ENCODE measurements at regions not wholly inside any gene's neighbourhood (a gene's known extent, or its start where the extent isn't known, plus 50 kb on each side); places are given as distances from the start of the nearest gene placed in this dataset.

- DNase-seq, result no peak
These were observed 221.1 kb downstream of the INSIG2 start for GRCh38 chr2:118309257-118309945.

- DNase-seq, result no peak
These were observed 219.6 kb downstream of the INSIG2 start for GRCh38 chr2:118307864-118308263.

DNA sequence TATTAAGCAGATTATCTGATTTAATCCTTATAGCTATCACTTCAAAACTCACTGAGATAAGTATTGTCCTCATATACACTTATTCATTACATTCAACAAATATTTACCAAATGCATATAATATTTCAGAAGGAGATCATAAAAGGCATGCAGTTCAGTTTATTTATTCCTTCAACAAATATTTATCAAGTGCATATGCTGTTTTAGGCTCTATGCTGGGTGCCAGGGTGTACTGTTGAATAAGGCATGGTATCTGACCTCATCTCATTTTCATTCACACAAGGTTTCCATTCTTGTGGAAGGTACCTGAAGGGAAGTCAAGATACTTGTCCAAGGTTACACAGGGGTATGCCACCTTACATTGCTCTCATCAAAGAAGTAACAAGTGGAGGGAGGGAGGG lies 213.0 kb downstream of the INSIG2 start:
- DNase-seq, result no peak

DNA sequence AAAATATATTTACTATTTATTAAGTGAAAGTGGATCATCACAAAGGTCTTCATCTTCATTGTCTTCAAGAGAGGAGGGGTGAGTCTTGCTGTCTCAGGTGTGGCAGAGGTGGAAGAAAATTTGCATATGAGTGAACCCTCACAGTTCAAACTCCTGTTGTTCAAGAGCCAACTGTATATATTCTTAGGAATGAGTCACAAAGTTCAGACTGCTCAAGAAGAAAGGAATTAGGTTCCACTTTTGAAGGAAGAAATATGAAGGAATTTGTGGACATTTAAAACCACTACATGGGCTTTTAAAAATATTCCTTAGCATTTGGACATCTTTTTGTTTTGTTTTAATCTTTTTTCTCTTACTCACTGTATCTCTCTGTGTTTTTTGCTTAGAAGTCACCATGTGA lies 212.6 kb downstream of the INSIG2 start:
- no peak for DNase-seq

- no peak for DNase-seq
These were observed 208.4 kb downstream of the INSIG2 start for GRCh38 chr2:118296663-118297062.

DNA sequence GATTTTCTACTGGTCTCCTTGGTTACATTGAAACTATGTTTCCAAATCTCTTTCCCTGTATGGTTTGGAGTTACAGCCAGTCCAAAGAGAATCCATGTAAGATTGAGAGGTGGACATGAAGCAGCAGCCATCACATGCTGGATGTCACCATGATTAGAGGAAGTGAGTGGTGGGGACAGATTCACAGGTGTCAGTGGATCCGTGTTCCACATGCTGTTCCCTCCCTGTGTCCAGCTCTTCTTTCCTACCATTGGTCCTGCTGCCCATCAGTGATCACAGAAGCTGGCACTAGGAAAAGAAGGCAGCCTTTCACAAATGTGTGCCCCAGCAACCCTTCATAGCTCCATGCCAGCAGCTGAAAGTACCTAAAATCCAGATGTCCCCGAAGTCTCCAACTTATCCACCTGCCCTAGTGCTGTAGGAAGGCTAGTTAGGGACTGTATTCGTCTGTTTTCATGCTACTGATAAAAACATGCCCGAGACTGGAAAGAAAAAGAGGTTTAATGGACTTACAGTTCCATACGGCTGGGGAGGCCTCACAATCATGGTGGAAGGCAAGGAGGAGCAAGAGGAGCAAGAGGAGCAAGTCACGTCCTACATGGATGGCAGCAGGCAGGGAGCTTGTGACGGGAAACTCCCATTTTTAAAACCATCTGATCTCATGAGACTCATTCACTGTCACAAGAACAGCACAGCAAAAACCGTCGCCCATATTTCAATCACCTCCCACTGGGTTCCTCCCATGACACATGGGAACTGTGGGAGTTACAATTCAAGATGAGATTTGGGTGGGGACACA lies 207.5 kb downstream of the INSIG2 start:
- DNase-seq, result no peak

DNA sequence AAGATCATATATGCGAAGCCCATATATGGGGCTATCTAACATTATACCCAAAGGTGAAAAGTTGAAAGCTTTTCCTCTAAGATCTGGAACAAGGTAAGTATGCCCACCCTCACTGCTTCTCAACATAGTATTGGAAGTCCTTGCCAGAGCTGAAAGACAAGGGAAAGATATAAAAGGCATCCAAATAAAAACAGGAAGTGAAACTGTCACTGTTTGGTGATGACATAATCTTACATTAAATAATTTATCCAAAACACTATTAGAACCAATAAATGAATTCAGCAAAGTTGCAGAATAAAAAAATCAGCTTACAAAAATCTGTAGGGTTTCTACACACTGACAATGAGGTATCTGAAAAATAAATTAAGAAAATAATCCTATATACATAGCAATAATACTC lies 205.8 kb downstream of the INSIG2 start:
- DNase-seq, result no peak

GRCh38 chr2:118292991-118293390 lies 204.7 kb downstream of the INSIG2 start:
- DNase-seq, result no peak

DNA sequence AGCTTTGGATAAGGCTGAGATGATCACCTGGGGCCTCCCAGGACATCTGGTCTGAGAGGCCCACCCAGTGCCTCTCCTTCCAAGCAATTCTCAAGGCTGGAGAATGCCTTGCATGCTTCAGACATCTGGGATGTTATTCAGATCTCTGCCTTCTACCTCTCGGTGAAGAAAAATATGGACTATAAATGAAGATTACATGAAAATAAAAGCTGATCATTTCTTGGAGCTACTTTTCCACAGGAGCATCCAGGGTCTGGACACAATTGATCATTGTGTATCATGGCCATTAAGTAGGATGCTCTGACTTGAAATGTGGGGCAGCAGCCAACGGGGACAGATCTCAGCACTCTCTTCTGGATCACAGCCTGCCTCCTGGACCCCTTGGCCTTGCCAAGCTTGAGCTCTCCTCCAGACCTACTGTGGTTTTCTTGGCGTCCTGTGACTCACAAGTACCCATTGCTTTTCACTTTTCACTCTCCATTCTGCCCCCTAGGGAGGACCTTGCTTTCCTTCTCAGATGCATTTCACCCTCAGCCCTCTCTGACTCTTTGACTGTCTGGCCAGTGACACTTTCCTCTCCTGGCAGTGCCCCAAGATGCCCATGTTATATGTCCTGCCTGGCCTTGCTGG lies 203.1 kb downstream of the INSIG2 start:
- DNase-seq, result no peak

DNA sequence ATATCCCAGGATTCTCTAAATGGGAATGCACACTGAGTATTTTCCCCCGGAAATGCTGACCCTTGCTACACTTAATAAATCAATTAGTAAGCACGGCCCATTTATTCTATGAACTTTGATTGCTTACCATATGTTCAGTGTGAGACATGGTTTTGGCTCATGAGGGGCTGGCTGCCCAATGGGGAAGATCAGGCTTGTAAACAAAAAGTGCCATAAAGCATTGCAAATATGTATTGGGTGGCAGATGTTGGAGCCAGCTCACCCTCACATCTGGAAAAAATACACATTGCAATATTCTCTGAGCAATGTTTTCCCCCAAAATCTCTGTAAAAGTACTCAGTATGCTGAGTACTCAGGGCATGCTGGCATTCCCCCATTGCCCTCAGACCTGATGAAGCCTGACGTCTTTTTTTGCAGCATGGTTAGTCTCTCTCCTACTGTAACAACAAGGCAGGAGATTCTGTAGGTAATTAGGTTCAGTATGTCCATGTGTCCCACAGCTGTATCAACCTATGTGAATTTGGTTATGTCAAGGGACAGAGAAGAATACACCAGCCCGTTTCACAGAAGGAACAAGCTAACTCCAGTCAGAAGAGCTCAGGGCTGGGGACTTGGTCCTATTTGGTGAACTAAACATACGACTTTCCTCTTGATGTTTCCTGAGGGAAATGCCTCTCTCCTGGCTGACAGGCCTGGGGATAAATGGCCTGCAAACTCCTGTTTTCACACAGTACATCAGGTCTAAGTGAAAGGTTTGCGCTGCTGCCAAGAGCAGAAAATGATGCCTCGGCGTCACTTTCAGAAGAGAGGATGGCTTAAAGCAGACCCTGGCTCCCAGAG lies 202.4 kb downstream of the INSIG2 start:
- no peak for DNase-seq

DNA sequence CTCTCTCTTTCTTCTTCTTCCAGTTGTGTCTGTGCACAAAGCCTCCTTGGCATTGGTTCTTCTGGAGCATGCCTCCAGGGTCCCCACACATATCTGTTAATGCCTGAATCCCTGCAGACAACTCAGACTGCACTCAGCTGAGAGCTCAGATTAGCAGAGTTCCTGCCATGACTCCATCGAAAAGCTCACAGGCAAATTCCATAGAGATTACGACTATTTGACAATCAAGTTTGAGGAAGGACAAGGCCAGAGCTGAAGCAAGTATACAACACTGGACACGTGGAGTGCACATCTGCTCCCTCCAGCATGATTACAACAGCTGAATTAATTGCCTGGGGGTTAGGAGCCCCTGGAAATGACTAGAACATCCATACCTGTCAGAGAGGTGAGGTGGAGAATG lies 190.7 kb downstream of the INSIG2 start:
- DNase-seq, result no peak

GRCh38 chr2:118278046-118278445 lies 189.8 kb downstream of the INSIG2 start:
- no peak for DNase-seq

DNA sequence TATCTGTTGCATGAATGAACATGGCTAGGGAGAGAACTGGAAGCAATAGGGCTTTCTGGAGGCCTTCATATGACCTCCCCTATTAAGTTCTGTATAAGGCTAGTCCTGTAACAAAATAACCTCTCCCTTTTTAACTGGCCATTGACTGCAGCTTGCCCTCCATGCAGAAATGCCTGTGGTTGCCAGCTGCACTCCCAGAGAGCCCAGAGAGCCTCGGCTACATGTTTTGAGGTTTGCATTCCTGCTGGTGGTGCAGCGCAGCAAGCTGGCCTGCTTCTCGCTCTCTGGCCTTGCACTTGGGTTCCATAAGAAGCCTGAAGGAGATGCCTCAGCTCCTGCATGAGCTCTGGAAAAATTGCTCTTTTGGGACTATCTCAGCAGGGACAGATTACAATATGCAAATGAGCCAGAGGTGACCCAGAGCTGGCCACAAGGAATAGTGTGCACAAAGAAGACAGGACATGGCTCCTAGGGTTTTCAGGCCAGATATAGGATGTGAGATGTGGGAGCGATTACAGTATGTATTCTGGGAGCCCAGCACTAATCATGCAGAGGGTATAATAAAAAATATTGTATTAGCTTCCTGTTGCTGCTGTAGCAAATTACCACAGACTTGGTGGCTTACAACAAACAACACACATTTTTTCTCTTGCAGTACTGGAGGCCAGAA lies 186.7 kb downstream of the INSIG2 start:
- DNase-seq, result no peak

DNA sequence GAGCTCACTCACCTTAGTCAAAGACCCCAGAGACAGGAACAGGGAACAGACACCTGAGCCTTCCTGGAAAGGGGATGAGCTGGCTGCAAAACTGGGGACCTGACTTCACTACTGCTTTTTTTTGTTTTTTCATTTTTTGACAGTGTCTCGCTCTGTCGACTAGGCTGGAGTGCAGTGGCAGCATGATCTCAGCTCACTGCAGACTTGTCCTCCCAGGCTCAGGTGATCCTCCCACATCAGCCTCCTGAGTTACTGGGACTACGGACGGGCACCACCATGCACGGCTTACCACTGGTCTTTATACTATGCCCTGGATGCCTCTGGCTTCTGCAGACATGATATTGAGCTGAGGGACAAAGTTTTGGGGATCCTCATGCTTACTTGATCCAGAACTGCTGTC lies 184.1 kb downstream of the INSIG2 start:
- DNase-seq, result no peak

- no peak for DNase-seq
These were observed 181.3 kb downstream of the INSIG2 start for GRCh38 chr2:118269408-118270051.

DNA sequence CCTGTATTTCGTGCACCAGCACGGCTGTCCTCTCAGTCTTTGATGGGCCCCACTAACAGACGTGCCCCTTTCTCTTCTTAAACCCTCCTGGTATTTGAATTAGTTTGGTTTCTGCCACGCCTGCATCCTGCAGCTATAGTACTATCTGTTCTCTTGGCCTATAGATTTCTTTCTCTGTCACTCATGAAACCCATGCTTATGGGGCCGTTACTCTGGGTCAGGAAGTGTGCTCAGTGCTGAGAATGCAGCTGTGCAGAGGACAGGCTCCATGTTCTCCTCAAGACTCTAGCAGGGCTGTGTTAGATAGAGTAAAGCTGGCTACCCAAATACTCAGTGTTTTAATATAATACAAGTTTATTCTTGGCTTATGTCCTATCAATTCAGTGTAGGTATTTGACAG lies 180.0 kb downstream of the INSIG2 start:
- no peak for DNase-seq

- DNase-seq, result no peak
These were observed 177.7 kb downstream of the INSIG2 start for GRCh38 chr2:118265873-118266455.

GRCh38 chr2:118264232-118264990 lies 176.1 kb downstream of the INSIG2 start:
- no peak for DNase-seq

DNA sequence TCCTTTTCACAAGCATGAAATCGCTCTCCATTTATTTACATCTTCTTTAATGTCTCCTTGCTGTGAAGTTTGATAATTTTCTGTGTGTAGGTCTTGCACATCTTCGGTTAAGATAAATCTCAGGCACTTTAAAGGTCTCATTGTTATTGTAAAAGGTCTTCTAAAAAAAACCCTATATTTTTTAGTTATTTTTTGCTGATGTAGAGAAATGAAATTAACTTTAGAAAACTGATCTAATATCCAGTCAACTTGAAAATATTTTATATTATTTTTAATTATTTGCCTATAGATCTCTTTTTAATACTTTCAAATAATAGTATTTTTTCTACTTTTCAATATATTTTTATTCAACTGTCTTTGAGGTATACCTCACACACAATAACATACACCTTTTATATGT lies 169.4 kb downstream of the INSIG2 start:
- no peak for DNase-seq

GRCh38 chr2:118255771-118256372 lies 167.6 kb downstream of the INSIG2 start:
- no peak for DNase-seq
